HepG2 (cell line): ENCODE measurements at regions not wholly inside any gene's neighbourhood (a gene's known extent, or its start where the extent isn't known, plus 50 kb on each side); places are given as distances from the start of the nearest gene placed in this dataset.

Experiments used
- ATAC-seq: fragments of 200-7000 bp; cut with Tn5 transposase; 3 replicates; pipeline ENCODE4 v1.9.1; 2020; ENCODE audit warnings: mild to moderate bottlenecking, moderate library complexity
- BruUV-seq: library from RNA; stranded (reverse); fragments of 400-500 nt; replicated peaks from 2 replicates; lab custom pipeline; 2021; lab: Mats Ljungman, UMichigan
- CTCF ChIA-PET: fragments of 300-600 bp; formaldehyde crosslinking; extraction: SDS; loops from one replicate; lab custom pipeline; 2021; ENCODE audit warnings: low total read pairs, inconsistent platforms, low intra/inter-chr PET ratio; lab: Yijun Ruan, JAX
- POLR2A ChIA-PET: fragments of 350-600 bp; sonication (Branson Sonifier 250); formaldehyde crosslinking; loops from one replicate; lab custom pipeline; 2020; ENCODE audit warnings: antibody characterized with exemption, inconsistent platforms; lab: Yijun Ruan, JAX
- DNase-seq: peaks from one replicate; pipeline ENCODE4 v3.0.0-alpha.2; 2015; ENCODE audit warnings: low spot score
- FAIRE-seq: peaks from 3 replicates; lab custom pipeline; 2011; peaks lifted over from hg19 to GRCh38; lab: Jason Lieb, UNC
- H2AFZ ChIP-seq: one replicate; pipeline ENCODE4 v1.6.1; 2011; ENCODE audit warnings: low read length, inconsistent platforms
- H3K27ac ChIP-seq: fragments of 300-600 bp; 3 replicates; pipeline ENCODE4 v1.8.0; 2011; ENCODE audit warnings: mixed run types, mild to moderate bottlenecking, mixed read lengths, low read length, inconsistent platforms; ENCODE audit not compliant: insufficient read depth; ENCODE audit errors: extremely low read length
- H3K27me3 ChIP-seq, 2 experiments: fragments of 200-600 bp in 1 of 2; 2 replicates in 1 of 2; 3 replicates in 1 of 2; pipeline versions ENCODE4 v1.6.0 to v1.8.0; 2011; ENCODE audit warnings: low read length in 2 of 2, mild to moderate bottlenecking in 2 of 2, moderate library complexity in 2 of 2, inconsistent platforms in 1 of 2; ENCODE audit not compliant: insufficient read depth in 2 of 2, control insufficient read depth in 1 of 2
- H3K36me3 ChIP-seq, 2 experiments: fragments of 200-600 bp in 1 of 2; replicated peaks in 1 of 2; 2 replicates in 1 of 2; 3 replicates in 1 of 2; pipeline versions ENCODE4 v1.5.1 to v1.8.0; 2011; ENCODE audit warnings: low read length in 2 of 2, inconsistent platforms in 1 of 2; ENCODE audit not compliant: insufficient read depth in 2 of 2, control insufficient read depth in 1 of 2
- H3K4me1 ChIP-seq: 2 replicates; pipeline ENCODE4 v1.5.1; 2012; ENCODE audit warnings: low read length, inconsistent platforms; ENCODE audit not compliant: insufficient read depth
- H3K4me2 ChIP-seq: 2 replicates; pipeline ENCODE4 v1.6.0; 2011; ENCODE audit warnings: low read depth, low read length, inconsistent platforms
- H3K4me3 ChIP-seq, 3 experiments: fragments of 200-600 bp in 1 of 3; sonication (generic), shearing (Covaris generic) in 1 of 3; replicated peaks in 1 of 3; 2 replicates each; pipeline ENCODE4 v1.5.1; 2011 to 2016; ENCODE audit warnings: low read length in 3 of 3, inconsistent platforms in 2 of 3, low read depth in 2 of 3, mild to moderate bottlenecking in 2 of 3, control low read depth in 1 of 3, mixed read lengths in 1 of 3; ENCODE audit not compliant: insufficient read depth in 1 of 3
- H3K79me2 ChIP-seq: one replicate; pipeline ENCODE4 v1.6.1; 2011; ENCODE audit warnings: low read length, inconsistent platforms; ENCODE audit not compliant: insufficient read depth
- H3K9ac ChIP-seq: 2 replicates; pipeline ENCODE4 v1.6.0; 2011; ENCODE audit warnings: mild to moderate bottlenecking, low read depth, low read length, inconsistent platforms; ENCODE audit not compliant: insufficient read depth
- H3K9me3 ChIP-seq: 2 replicates; pipeline ENCODE4 v1.5.1; 2012; ENCODE audit warnings: mild to moderate bottlenecking, low read length
- H4K20me1 ChIP-seq: 2 replicates; pipeline ENCODE4 v1.6.0; 2011; ENCODE audit warnings: inconsistent platforms, mild to moderate bottlenecking, low read length, moderate library complexity; ENCODE audit not compliant: insufficient read depth
- ATF7 ChIP-seq, 2 experiments: fragments of 450-650 bp in 1 of 2; sonication (generic) in 1 of 2; formaldehyde crosslinking in 1 of 2; IDR thresholded peaks; 2 replicates each; pipeline versions ENCODE4 v1.4.0 to v1.6.1; 2016 to 2020; ENCODE audit warnings: antibody characterized with exemption in 1 of 2, mild to moderate bottlenecking in 1 of 2, missing genetic modification reagents in 1 of 2
- CREB1 ChIP-seq, 2 experiments: fragments of 450-650 bp in 1 of 2; IDR thresholded peaks; 2 replicates each; pipeline ENCODE4 v1.6.1; 2016 to 2017; ENCODE audit warnings: control low read depth in 1 of 2, mild to moderate bottlenecking in 1 of 2, missing compliant biosample characterization in 1 of 2, missing genetic modification characterization in 1 of 2
- SOX6 ChIP-seq, 2 experiments: fragments of 450-650 bp in 1 of 2; sonication (generic) in 1 of 2; formaldehyde crosslinking in 1 of 2; IDR thresholded peaks; 2 replicates each; pipeline versions ENCODE4 v1.4.0 to v1.6.1; 2017 to 2020; ENCODE audit warnings: antibody characterized with exemption in 1 of 2, mild to moderate bottlenecking in 1 of 2, missing genetic modification reagents in 1 of 2
- U2AF2 ChIP-seq: fragments of 200-400 bp; formaldehyde crosslinking; IDR thresholded peaks from 2 replicates; pipeline ENCODE4 v1.6.1; 2017; ENCODE audit warnings: low read depth, mild to moderate bottlenecking, low read length
- ZNF281 ChIP-seq: sonication (generic); formaldehyde crosslinking; IDR thresholded peaks from 2 replicates; pipeline ENCODE4 v1.4.0; 2020; ENCODE audit warnings: missing genetic modification reagents, borderline replicate concordance
- WGBS: methylation state at CpG from one replicate; pipeline ENCODE4 v1.1.6; 2017; ENCODE audit warnings: low lambda C conversion rate; 5-methylcytosine and 5-hydroxymethylcytosine counted together
- in situ Hi-C: cut with HindIII; loops from 2 replicates; pipeline ENCODE4 v1.10.0; 2017; ENCODE audit warnings: low pct_unique_long_range_greater_than_20kb; ENCODE audit not compliant: extremely low pct_ligation_motif_present
- intact Hi-C: fragments of 100-400 bp; cut with micrococcal nuclease; formaldehyde crosslinking; loops from one replicate; pipeline ENCODE4 v1.10.0; 2022; ENCODE audit not compliant: unreplicated experiment

GRCh38 chr20:60694763-60695162 is 557.3 kb upstream of the CDH4 start:
- FAIRE-seq (no peak), ATAC-seq (no peak), DNase-seq (no peak)
- Histone ChIP-seq H3K36me3 (no peaks in the 10 kb centered on the region), H3K4me2 (no peak overlapping the region), H2AFZ (no peak overlapping the region), H3K27ac (no peak overlapping the region), H3K4me1 (no peaks in the 10 kb centered on the region), H3K9me3 (peaks cover 81% of the 10 kb centered on the region), H3K4me3 (no peak overlapping the region), H3K9ac (no peak overlapping the region), H4K20me1 (no peaks in the 10 kb centered on the region), H3K27me3 (no peaks in the 10 kb centered on the region), H3K79me2 (no peaks in the 10 kb centered on the region)
- no TSS peak for BruUV-seq
- TF ChIP-seq SOX6 (IDR thresholded peaks at IDR 0.05) (no peak), SOX6 (CRISPR knock-in tag; IDR thresholded peaks at IDR 0.05) (no peak), CREB1 (IDR thresholded peaks at IDR 0.05) (peak; percentile 43; the same call in 1 of the 2 replicates), CREB1 (CRISPR knock-in tag; IDR thresholded peaks at IDR 0.05) (no peak), U2AF2 (no peak), ATF7 (IDR thresholded peaks at IDR 0.05) (peak; percentile 57; the same call in 1 of the 2 replicates), ATF7 (CRISPR knock-in tag; IDR thresholded peaks at IDR 0.05) (no peak), ZNF281 (CRISPR knock-in tag) (no peak)
- ChIA-PET POLR2A (no interaction called here), CTCF (no interaction called here)
- in situ Hi-C loops = no loop called here
- WGBS = 68% methylated on average over 1 of the region's 1 CpG
- intact Hi-C loops = no loop called here
